ENCODE measurements at regions not wholly inside any gene's neighbourhood (a gene's known extent, or its start where the extent isn't known, plus 50 kb on each side); places are given as distances from the start of the nearest gene placed in this dataset.

DNA sequence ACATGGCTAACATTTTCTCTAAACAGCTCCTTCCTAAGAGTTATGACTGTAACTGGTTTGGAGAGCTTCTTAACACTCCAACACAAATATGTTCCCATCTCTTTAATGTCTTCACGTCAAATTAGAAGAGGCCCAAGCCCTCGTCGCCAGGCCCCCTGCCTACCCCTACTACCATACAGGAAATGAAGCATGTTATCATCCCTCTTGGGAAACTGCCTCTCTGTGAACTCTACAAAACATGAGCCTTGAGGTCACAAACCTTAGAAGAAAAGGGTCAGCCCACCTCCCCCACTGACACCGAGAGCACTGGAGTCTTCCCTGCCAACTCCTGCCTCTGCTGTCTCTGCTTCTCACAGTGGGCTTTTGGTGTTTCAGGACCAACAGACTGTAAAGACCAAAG is 243.1 kb upstream of the STT3B start:
- Mint-ChIP-seq H3K4me3 (no peak overlapping the region), H3K27me3 (no peaks in the 10 kb centered on the region), H3K9me3 (no peaks in the 10 kb centered on the region), H3K4me1 (ENCODE audit: low read depth) (peaks cover 13% of the 10 kb centered on the region), H3K27ac (no peak overlapping the region), H3K36me3 (ENCODE audit: low read depth) (no peaks in the 10 kb centered on the region)
- CTCF ChIA-PET = no interaction called here
- TF ChIP-seq, protein P1, sequence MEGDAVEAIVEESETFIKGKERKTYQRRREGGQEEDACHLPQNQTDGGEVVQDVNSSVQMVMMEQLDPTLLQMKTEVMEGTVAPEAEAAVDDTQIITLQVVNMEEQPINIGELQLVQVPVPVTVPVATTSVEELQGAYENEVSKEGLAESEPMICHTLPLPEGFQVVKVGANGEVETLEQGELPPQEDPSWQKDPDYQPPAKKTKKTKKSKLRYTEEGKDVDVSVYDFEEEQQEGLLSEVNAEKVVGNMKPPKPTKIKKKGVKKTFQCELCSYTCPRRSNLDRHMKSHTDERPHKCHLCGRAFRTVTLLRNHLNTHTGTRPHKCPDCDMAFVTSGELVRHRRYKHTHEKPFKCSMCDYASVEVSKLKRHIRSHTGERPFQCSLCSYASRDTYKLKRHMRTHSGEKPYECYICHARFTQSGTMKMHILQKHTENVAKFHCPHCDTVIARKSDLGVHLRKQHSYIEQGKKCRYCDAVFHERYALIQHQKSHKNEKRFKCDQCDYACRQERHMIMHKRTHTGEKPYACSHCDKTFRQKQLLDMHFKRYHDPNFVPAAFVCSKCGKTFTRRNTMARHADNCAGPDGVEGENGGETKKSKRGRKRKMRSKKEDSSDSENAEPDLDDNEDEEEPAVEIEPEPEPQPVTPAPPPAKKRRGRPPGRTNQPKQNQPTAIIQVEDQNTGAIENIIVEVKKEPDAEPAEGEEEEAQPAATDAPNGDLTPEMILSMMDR (IDR thresholded peaks at IDR 0.05) = no peak
- intact Hi-C loops (cut with micrococcal nuclease) = no loop called here
- POLR2A ChIA-PET = no interaction called here
- DNase-seq (no peak), ATAC-seq (no peak)

DNA sequence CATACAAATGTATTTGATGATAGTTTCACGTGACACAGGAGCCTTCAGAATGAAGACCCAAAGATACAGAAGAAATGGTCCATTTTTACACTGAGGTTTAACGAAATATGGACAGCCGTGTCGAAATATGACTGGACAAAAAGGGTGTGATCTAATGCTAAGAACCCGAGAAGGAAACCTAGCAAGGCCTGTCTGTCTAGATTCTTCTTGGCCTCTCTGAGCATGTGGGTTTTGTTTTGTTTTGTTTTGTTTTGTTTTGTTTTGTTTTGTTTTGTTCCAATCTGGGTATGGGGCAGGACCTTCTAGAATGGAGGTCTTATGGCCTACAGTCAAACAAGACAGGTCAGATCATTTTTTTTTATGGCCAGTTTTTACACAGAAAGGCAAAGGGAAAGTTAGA is 242.7 kb upstream of the STT3B start:
- peaks cover 13% of the 10 kb centered on the region for H3K4me1 Mint-ChIP-seq (ENCODE audit: low read depth)
- no peaks in the 10 kb centered on the region for H3K9me3 Mint-ChIP-seq
- DNase-seq (no peak), ATAC-seq (no peak)
- no peak overlapping the region for H3K27ac Mint-ChIP-seq
- H3K36me3 Mint-ChIP-seq (ENCODE audit: low read depth) = no peaks in the 10 kb centered on the region
- H3K27me3 Mint-ChIP-seq = no peaks in the 10 kb centered on the region
- intact Hi-C loops (cut with micrococcal nuclease) = no loop called here
- H3K4me3 Mint-ChIP-seq = no peak overlapping the region
- CTCF ChIA-PET = no interaction called here
- TF ChIP-seq, protein P1 (IDR thresholded peaks at IDR 0.05) = no peak
- POLR2A ChIA-PET = interaction anchor here (1.0 kb wide), 1 partner anchor 10 kb away, joined by 3 read pairs; no protein-coding TSS in a partner anchor

DNA sequence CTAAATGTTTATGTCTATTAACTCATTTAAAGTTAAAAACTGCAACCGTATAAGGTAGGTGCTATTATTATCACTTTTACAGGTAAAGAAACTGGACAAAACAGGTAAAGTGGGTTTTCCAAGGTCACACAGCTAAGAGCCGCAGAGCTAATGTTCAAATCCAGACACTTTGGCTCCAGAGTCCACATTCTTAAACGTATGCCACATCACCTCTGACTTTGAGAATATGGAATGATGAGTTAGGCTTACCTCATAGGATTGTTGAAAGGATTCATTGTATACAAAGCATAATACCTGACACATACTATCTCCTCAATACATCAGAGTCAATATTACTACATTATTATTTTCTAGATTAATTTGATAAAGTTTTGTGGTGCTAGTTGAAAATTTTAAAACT is 240.9 kb upstream of the STT3B start:
- no peak overlapping the region for H3K27ac Mint-ChIP-seq
- ATAC-seq (no peak), DNase-seq (no peak)
- ChIA-PET POLR2A (no interaction called here), CTCF (no interaction called here)
- no peak overlapping the region for H3K4me3 Mint-ChIP-seq
- H3K27me3 Mint-ChIP-seq = no peaks in the 10 kb centered on the region
- no peaks in the 10 kb centered on the region for H3K9me3 Mint-ChIP-seq
- intact Hi-C loops (cut with micrococcal nuclease) = no loop called here
- H3K36me3 Mint-ChIP-seq (ENCODE audit: low read depth) = no peaks in the 10 kb centered on the region
- H3K4me1 Mint-ChIP-seq (ENCODE audit: low read depth) = peaks cover 13% of the 10 kb centered on the region
- TF ChIP-seq, protein P1 (IDR thresholded peaks at IDR 0.05) = no peak

DNA sequence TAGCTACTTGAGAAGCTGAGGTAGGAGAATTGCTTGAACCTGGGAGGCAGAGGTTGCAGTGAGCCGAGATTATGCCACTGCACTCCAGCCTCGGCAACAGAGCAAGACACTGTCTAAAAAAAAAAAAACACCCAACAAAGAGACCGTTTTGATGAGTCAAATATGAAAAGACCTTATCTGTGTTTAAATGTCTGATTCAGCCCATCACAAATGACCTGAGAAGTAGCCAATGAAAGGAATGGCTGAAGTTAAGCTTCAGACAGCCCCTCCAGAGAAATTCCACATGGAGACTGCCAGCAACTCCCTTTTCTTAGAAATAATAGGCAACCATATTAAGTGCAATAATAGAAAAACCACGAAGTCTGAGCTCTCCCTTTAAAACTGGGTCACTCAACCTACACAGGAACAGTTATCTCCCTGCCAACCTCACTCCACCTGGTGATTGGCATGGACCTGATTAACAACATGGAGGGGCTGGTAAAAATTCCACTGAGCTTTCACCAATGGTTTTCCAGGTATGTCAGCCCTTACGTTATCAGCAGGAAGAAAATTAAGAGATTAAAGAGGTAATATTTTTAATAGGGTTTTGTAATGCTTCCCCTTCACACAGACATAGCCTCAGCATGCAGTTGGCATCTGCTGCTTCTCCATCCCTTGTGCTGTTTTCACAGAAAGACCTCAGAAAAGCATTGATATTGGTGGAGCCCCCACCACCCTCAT is 238.1 kb upstream of the STT3B start:
- DNase-seq = no peak
- Mint-ChIP-seq H3K27ac (no peak overlapping the region), H3K4me3 (no peak overlapping the region), H3K36me3 (ENCODE audit: low read depth) (no peaks in the 10 kb centered on the region), H3K27me3 (no peaks in the 10 kb centered on the region), H3K9me3 (no peaks in the 10 kb centered on the region), H3K4me1 (ENCODE audit: low read depth) (peaks cover 1% of the 10 kb centered on the region)
- CTCF ChIA-PET = no interaction called here
- no peak for ATAC-seq
- POLR2A ChIA-PET = interaction anchor here (0.6 to 1.2 kb wide), 2 partner anchors 9 to 121 kb away, joined by 3 read pairs; no protein-coding TSS in a partner anchor
- TF ChIP-seq, protein P1 (IDR thresholded peaks at IDR 0.05) = no peak
- intact Hi-C loops (cut with micrococcal nuclease) = no loop called here

DNA sequence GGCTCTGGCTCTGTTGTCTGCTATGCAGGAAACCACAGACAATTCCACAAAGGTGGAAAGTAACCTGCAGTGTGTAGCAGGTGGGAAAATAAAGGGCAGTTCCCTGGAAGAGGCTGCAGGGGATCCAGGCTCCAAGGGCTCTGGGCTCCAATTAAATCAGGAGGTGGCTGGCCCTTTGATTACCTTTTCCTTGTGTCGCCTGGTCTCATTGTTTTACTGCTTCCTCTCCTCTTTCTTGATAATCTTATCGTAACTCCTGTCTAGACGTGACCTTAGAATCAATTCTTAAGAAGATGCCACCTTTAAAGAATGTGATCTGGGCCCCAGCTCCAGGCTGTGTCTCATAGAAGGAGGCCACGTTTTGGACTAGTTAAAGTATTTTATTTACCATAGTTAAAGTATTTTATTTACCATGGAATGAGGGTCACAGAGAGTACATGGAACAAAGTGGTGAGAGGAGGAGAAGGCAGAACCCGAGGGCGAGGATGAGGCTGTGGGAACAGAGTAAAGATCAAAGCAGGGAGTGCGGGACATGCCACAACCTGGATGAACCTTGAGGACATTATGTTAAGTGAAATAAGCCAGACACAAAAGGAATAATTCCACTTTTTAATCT is 237.5 kb upstream of the STT3B start:
- DNase-seq = no peak
- intact Hi-C loops (cut with micrococcal nuclease) = no loop called here
- TF ChIP-seq, protein P1 (IDR thresholded peaks at IDR 0.05) = no peak
- H3K4me3 Mint-ChIP-seq = no peak overlapping the region
- H3K36me3 Mint-ChIP-seq (ENCODE audit: low read depth) = no peaks in the 10 kb centered on the region
- POLR2A ChIA-PET = interaction anchor here (0.6 kb wide), 1 partner anchor 120 kb away, joined by 3 read pairs; no protein-coding TSS in a partner anchor
- no peak overlapping the region for H3K27ac Mint-ChIP-seq
- no peaks in the 10 kb centered on the region for H3K27me3 Mint-ChIP-seq
- ATAC-seq = no peak
- CTCF ChIA-PET = no interaction called here
- no peaks in the 10 kb centered on the region for H3K9me3 Mint-ChIP-seq
- H3K4me1 Mint-ChIP-seq (ENCODE audit: low read depth) = no peaks in the 10 kb centered on the region
